HepG2 (cell line): ENCODE measurements at regions not wholly inside any gene's neighbourhood (a gene's known extent, or its start where the extent isn't known, plus 50 kb on each side); places are given as distances from the start of the nearest gene placed in this dataset.
A peak's percentile ranks its signal among the peaks of the same experiment; 100 is the strongest.

Experiments used
- ARNTL ChIP-seq: sonication (generic); formaldehyde crosslinking; IDR thresholded peaks from 2 replicates; pipeline ENCODE4 v1.4.0; 2020; ENCODE audit warnings: mild to moderate bottlenecking, missing genetic modification reagents
- CTCF ChIP-seq: sonication (generic); formaldehyde crosslinking; IDR thresholded peaks from 2 replicates; pipeline ENCODE4 v1.5.0; 2020; ENCODE audit warnings: mild to moderate bottlenecking, missing genetic modification reagents, moderate library complexity
- DBP ChIP-seq: sonication (generic); formaldehyde crosslinking; IDR thresholded peaks from 2 replicates; pipeline ENCODE4 v1.4.0; 2020; ENCODE audit warnings: missing genetic modification reagents; ENCODE audit errors: not compliant biosample characterization
- ELK4 ChIP-seq: sonication (generic); formaldehyde crosslinking; IDR thresholded peaks from 2 replicates; pipeline ENCODE4 v1.9.0; 2021; ENCODE audit warnings: missing genetic modification reagents, borderline replicate concordance
- KMT2B ChIP-seq: IDR thresholded peaks from 2 replicates; pipeline ENCODE4 v1.6.1; 2016; ENCODE audit warnings: missing genetic modification reagents, missing compliant biosample characterization
- MLX ChIP-seq: IDR thresholded peaks from 2 replicates; pipeline ENCODE4 v1.6.1; 2016
- PAXIP1 ChIP-seq: sonication (generic); formaldehyde crosslinking; conservative IDR thresholded peaks from 2 replicates; pipeline ENCODE4 v1.4.0; 2020; ENCODE audit warnings: mild to moderate bottlenecking, missing genetic modification reagents, moderate library complexity
- SNAPC5 ChIP-seq: sonication (generic); formaldehyde crosslinking; IDR thresholded peaks from 2 replicates; pipeline ENCODE4 v1.8.1; 2023; ENCODE audit warnings: mild to moderate bottlenecking, missing genetic modification reagents, borderline replicate concordance
- THAP7 ChIP-seq: sonication (generic); formaldehyde crosslinking; IDR thresholded peaks from 2 replicates; pipeline ENCODE4 v1.8.1; 2023; ENCODE audit warnings: mild to moderate bottlenecking, missing genetic modification reagents
- ZBED4 ChIP-seq: sonication (generic); formaldehyde crosslinking; IDR thresholded peaks from 2 replicates; pipeline ENCODE4 v1.4.0; 2020; ENCODE audit warnings: missing genetic modification reagents, borderline replicate concordance
- ZBTB20 ChIP-seq: sonication (generic); formaldehyde crosslinking; IDR thresholded peaks from 2 replicates; pipeline ENCODE4 v1.8.1; 2023; ENCODE audit warnings: missing genetic modification reagents, low read depth, mild to moderate bottlenecking, borderline replicate concordance
- ZFP82 ChIP-seq: sonication (generic); formaldehyde crosslinking; IDR thresholded peaks from 2 replicates; pipeline ENCODE4 v1.5.1; 2020; ENCODE audit warnings: mild to moderate bottlenecking, missing genetic modification reagents, borderline replicate concordance
- ZNF30 ChIP-seq: sonication (generic); formaldehyde crosslinking; IDR thresholded peaks from 2 replicates; pipeline ENCODE4 v1.5.0; 2020; ENCODE audit warnings: mild to moderate bottlenecking, missing genetic modification reagents
- ZNF878 ChIP-seq: sonication (generic); formaldehyde crosslinking; IDR thresholded peaks from 2 replicates; pipeline ENCODE4 v1.8.1; 2023; ENCODE audit warnings: mild to moderate bottlenecking, missing genetic modification reagents, moderate library complexity

- TF ChIP-seq ZBED4 (0 out of 2 replicates have a peak, but pooled peaks have one; percentile 41), ZNF30 (CRISPR knock-in tag) (no peak), SNAPC5 (CRISPR knock-in tag) (no peak; the same call in 1 of the 2 replicates), ZNF878 (CRISPR knock-in tag) (0 out of 2 replicates have a peak, but pooled peaks have one; percentile 75), MLX (CRISPR knock-in tag) (no peak; the same call in none of the 2 replicates), KMT2B (CRISPR knock-in tag) (no peak; the same call in 1 of the 2 replicates), ELK4 (CRISPR knock-in tag) (no peak), THAP7 (CRISPR knock-in tag) (no peak), DBP (CRISPR knock-in tag) (no peak), PAXIP1 (CRISPR knock-in tag) (peak; percentile 93), ARNTL (CRISPR knock-in tag) (peak; percentile 67), CTCF (CRISPR knock-in tag) (no peak), ZFP82 (CRISPR knock-in tag) (no peak), ZBTB20 (CRISPR knock-in tag) (no peak; the same call in 1 of the 2 replicates)
Observed at GRCh38 chr2:8119782-8120505, 561.9 kb upstream of the ID2 start (continued).
